ENCODE measurements at regions not wholly inside any gene's neighbourhood (a gene's known extent, or its start where the extent isn't known, plus 50 kb on each side); places are given as distances from the start of the nearest gene placed in this dataset.

DNA sequence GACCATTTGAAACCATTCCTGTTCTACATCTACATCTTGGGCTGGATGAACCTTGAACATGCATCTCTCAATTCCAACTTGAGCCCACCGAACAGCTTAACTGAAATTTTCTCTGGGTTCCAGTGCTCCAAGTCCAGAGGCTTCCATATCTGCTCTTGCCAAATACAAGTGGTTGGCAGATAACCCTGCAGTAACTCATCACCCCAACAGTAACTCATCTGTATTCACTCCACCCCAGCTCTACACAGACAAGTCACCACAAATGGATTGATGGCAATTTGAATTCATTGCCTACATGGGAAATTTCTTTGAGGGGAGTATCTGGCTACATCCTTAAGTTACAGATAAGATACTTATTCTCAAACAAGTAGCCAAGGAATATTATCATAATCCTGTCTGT is 502.4 kb upstream of the TNP1 start:
- H3K79me2 ChIP-seq (ENCODE audit: control insufficient read depth, insufficient read depth, low read length) = no peaks in the 10 kb centered on the region
- H3K4me1 ChIP-seq (ENCODE audit: control insufficient read depth, extremely low read depth, insufficient read depth, low read length) = peaks cover 18% of the 10 kb centered on the region
- H3K9me3 ChIP-seq (ENCODE audit: control insufficient read depth, low read depth, low read length) = no peaks in the 10 kb centered on the region
- no peak for DNase-seq (ENCODE audit: low read depth, low spot score)
- H3K9me1 ChIP-seq (ENCODE audit: control insufficient read depth, extremely low read depth, insufficient read depth, low read length) = no peaks in the 10 kb centered on the region
- FAIRE-seq = peak; percentile 29
- H3K27me3 ChIP-seq (ENCODE audit: control insufficient read depth, extremely low read depth, insufficient read depth, low read length) = no peaks in the 10 kb centered on the region
- TF ChIP-seq EZH2 (IDR thresholded peaks at IDR 0.05; ENCODE audit: low read length) = no peak
- TF ChIP-seq, protein P1, sequence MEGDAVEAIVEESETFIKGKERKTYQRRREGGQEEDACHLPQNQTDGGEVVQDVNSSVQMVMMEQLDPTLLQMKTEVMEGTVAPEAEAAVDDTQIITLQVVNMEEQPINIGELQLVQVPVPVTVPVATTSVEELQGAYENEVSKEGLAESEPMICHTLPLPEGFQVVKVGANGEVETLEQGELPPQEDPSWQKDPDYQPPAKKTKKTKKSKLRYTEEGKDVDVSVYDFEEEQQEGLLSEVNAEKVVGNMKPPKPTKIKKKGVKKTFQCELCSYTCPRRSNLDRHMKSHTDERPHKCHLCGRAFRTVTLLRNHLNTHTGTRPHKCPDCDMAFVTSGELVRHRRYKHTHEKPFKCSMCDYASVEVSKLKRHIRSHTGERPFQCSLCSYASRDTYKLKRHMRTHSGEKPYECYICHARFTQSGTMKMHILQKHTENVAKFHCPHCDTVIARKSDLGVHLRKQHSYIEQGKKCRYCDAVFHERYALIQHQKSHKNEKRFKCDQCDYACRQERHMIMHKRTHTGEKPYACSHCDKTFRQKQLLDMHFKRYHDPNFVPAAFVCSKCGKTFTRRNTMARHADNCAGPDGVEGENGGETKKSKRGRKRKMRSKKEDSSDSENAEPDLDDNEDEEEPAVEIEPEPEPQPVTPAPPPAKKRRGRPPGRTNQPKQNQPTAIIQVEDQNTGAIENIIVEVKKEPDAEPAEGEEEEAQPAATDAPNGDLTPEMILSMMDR (optimal IDR thresholded peaks at IDR 0.05 in 1 of 3, IDR thresholded peaks at IDR 0.05 in 1 of 3, conservative IDR thresholded peaks at IDR 0.05 in 1 of 3; ENCODE audit: extremely low read depth in 1 of 3, insufficient read depth in 2 of 3, low read length in 3 of 3) = no peak
- H2AFZ ChIP-seq (ENCODE audit: control insufficient read depth, low read length) = no peak overlapping the region
- H3K4me3 ChIP-seq (ENCODE audit: control insufficient read depth in 2 of 3, extremely low read depth in 1 of 3, insufficient read depth in 2 of 3, low read depth in 1 of 3, low read length in 3 of 3) = no peak overlapping the region
- no peak overlapping the region for H3K4me2 ChIP-seq (ENCODE audit: control insufficient read depth, extremely low read depth, insufficient read depth, low read depth, low read length)
- dilution Hi-C loops (cut with MboI; ENCODE audit: extremely low pct_ligation_motif_present, low sequenced_read_pairs) = no loop called here
- H4K20me1 ChIP-seq (ENCODE audit: control insufficient read depth, extremely low read depth, insufficient read depth, low read length) = no peaks in the 10 kb centered on the region
- no peak overlapping the region for H3K9ac ChIP-seq (ENCODE audit: control insufficient read depth, extremely low read depth, insufficient read depth, low read length)
- H3K27ac ChIP-seq (ENCODE audit: control insufficient read depth, insufficient read depth, low read length) = no peak overlapping the region
- no peaks in the 10 kb centered on the region for H3K36me3 ChIP-seq (ENCODE audit: control insufficient read depth in 2 of 2, extremely low read depth in 1 of 2, insufficient read depth in 2 of 2, low read length in 2 of 2)

DNA sequence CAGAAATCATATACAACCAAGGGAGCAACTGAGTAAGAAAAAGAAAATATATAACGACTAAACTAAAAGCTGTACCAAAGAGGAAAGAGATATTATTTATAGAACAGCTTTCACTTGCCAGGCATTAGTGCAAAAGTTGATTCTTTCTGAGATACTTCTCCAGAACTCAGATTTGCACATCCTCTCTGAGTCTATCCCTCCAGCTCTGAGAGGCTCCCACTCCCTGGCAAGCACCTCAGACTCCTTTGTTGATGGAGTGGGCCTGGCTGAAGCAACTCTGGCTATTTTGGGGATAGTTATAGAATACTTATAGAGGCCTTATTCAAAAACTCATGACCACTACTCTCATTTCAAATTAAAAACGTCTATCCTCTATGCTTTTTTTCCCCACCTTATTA is 501.6 kb upstream of the TNP1 start:
- no peak for DNase-seq (ENCODE audit: low read depth, low spot score)
- Histone ChIP-seq H3K79me2 (ENCODE audit: control insufficient read depth, insufficient read depth, low read length) (no peaks in the 10 kb centered on the region), H3K4me2 (ENCODE audit: control insufficient read depth, extremely low read depth, insufficient read depth, low read depth, low read length) (no peak overlapping the region), H3K27ac (ENCODE audit: control insufficient read depth, insufficient read depth, low read length) (no peak overlapping the region), H3K27me3 (ENCODE audit: control insufficient read depth, extremely low read depth, insufficient read depth, low read length) (no peaks in the 10 kb centered on the region), H4K20me1 (ENCODE audit: control insufficient read depth, extremely low read depth, insufficient read depth, low read length) (no peaks in the 10 kb centered on the region), H3K36me3 (ENCODE audit: control insufficient read depth in 2 of 2, extremely low read depth in 1 of 2, insufficient read depth in 2 of 2, low read length in 2 of 2) (no peaks in the 10 kb centered on the region), H3K9me1 (ENCODE audit: control insufficient read depth, extremely low read depth, insufficient read depth, low read length) (no peaks in the 10 kb centered on the region), H2AFZ (ENCODE audit: control insufficient read depth, low read length) (no peak overlapping the region), H3K4me1 (ENCODE audit: control insufficient read depth, extremely low read depth, insufficient read depth, low read length) (peaks cover 10% of the 10 kb centered on the region), H3K9ac (ENCODE audit: control insufficient read depth, extremely low read depth, insufficient read depth, low read length) (no peak overlapping the region), H3K4me3 (ENCODE audit: control insufficient read depth in 2 of 3, extremely low read depth in 1 of 3, insufficient read depth in 2 of 3, low read depth in 1 of 3, low read length in 3 of 3) (no peak overlapping the region), H3K9me3 (ENCODE audit: control insufficient read depth, low read depth, low read length) (no peaks in the 10 kb centered on the region)
- TF ChIP-seq, protein P1 (optimal IDR thresholded peaks at IDR 0.05 in 1 of 3, IDR thresholded peaks at IDR 0.05 in 1 of 3, conservative IDR thresholded peaks at IDR 0.05 in 1 of 3; ENCODE audit: extremely low read depth in 1 of 3, insufficient read depth in 2 of 3, low read length in 3 of 3) = no peak
- no peak for TF ChIP-seq EZH2 (IDR thresholded peaks at IDR 0.05; ENCODE audit: low read length)
- FAIRE-seq = no peak
- dilution Hi-C loops (cut with MboI; ENCODE audit: extremely low pct_ligation_motif_present, low sequenced_read_pairs) = no loop called here

All from keratinocyte (primary cell).